ENCODE measurements at regions not wholly inside any gene's neighbourhood (a gene's known extent, or its start where the extent isn't known, plus 50 kb on each side); places are given as distances from the start of the nearest gene placed in this dataset.

- POLR2A ChIA-PET (ENCODE audit: low non-redundant PET): no interaction called here
- TF ChIP-seq EZH2 (IDR thresholded peaks at IDR 0.05; ENCODE audit: borderline replicate concordance, low read depth, low read length, poor library complexity, severe bottlenecking): no peak
- TF ChIP-seq, protein P1, sequence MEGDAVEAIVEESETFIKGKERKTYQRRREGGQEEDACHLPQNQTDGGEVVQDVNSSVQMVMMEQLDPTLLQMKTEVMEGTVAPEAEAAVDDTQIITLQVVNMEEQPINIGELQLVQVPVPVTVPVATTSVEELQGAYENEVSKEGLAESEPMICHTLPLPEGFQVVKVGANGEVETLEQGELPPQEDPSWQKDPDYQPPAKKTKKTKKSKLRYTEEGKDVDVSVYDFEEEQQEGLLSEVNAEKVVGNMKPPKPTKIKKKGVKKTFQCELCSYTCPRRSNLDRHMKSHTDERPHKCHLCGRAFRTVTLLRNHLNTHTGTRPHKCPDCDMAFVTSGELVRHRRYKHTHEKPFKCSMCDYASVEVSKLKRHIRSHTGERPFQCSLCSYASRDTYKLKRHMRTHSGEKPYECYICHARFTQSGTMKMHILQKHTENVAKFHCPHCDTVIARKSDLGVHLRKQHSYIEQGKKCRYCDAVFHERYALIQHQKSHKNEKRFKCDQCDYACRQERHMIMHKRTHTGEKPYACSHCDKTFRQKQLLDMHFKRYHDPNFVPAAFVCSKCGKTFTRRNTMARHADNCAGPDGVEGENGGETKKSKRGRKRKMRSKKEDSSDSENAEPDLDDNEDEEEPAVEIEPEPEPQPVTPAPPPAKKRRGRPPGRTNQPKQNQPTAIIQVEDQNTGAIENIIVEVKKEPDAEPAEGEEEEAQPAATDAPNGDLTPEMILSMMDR (conservative IDR thresholded peaks at IDR 0.05; ENCODE audit: low read depth, low read length): no peak
- no peaks in the 10 kb centered on the region for H3K27me3 ChIP-seq (replicated peaks; ENCODE audit: insufficient read depth, low read depth, low read length, poor library complexity)
- no peaks in the 10 kb centered on the region for H3K4me1 ChIP-seq (ENCODE audit: insufficient read depth, low read length, poor library complexity, severe bottlenecking)
- BruUV-seq (replicated peaks): no TSS peak
- no peak overlapping the region for H3K27ac ChIP-seq (ENCODE audit: low read depth, low read length, poor library complexity, severe bottlenecking)
- peaks cover 5% of the 10 kb centered on the region for H3K9me3 ChIP-seq (ENCODE audit: low read depth, low read length, poor library complexity, severe bottlenecking)
- CTCF ChIA-PET: no interaction called here
- intact Hi-C loops (cut with micrococcal nuclease; ENCODE audit: unreplicated experiment): no loop called here
- no peak overlapping the region for H3K4me3 ChIP-seq (ENCODE audit: low read depth, low read length, poor library complexity, severe bottlenecking)
- DNase-seq (ENCODE audit: low spot score): no peak
- no peaks in the 10 kb centered on the region for H3K36me3 ChIP-seq (ENCODE audit: insufficient read depth, low read length, poor library complexity, severe bottlenecking)
These were observed 75.2 kb upstream of the FBXL7 start for GRCh38 chr5:15424769-15425168.

DNA sequence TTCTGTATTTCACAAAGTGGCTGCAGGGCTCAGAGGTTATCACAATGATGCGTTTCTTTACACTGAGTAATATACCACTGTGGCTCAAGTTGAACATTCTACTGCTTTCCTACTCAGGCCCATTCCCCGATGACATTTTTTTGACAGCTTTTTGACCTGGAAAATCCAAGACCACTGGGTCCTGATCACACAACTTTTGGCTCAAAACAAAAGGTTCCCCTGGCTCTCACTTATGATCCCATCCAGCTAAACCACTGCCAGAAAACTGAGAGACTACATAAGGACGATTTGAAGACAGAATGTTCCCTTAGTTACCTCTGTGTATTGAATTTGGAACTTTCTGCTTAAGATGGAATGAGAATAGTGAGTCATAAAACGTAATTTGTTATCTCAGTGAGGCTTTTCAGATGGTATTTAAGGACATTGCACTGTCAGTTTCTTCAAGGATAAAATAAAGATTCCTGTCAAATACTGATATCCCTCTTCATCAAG lies 78.0 kb upstream of the FBXL7 start:
- H3K27me3 ChIP-seq (replicated peaks; ENCODE audit: insufficient read depth, low read depth, low read length, poor library complexity): no peaks in the 10 kb centered on the region

GRCh38 chr5:15421381-15421780 lies 78.6 kb upstream of the FBXL7 start:
- no peak for TF ChIP-seq EZH2 (IDR thresholded peaks at IDR 0.05; ENCODE audit: borderline replicate concordance, low read depth, low read length, poor library complexity, severe bottlenecking)
- TF ChIP-seq, protein P1 (conservative IDR thresholded peaks at IDR 0.05; ENCODE audit: low read depth, low read length): no peak
- ChIA-PET CTCF (no interaction called here), POLR2A (ENCODE audit: low non-redundant PET) (no interaction called here)
- H3K4me1 ChIP-seq (ENCODE audit: insufficient read depth, low read length, poor library complexity, severe bottlenecking): no peaks in the 10 kb centered on the region
- H3K27me3 ChIP-seq (replicated peaks; ENCODE audit: insufficient read depth, low read depth, low read length, poor library complexity): no peaks in the 10 kb centered on the region
- intact Hi-C loops (cut with micrococcal nuclease; ENCODE audit: unreplicated experiment): no loop called here
- no peaks in the 10 kb centered on the region for H3K36me3 ChIP-seq (ENCODE audit: insufficient read depth, low read length, poor library complexity, severe bottlenecking)
- no TSS peak for BruUV-seq (replicated peaks)
- no peak overlapping the region for H3K4me3 ChIP-seq (ENCODE audit: low read depth, low read length, poor library complexity, severe bottlenecking)
- H3K27ac ChIP-seq (ENCODE audit: low read depth, low read length, poor library complexity, severe bottlenecking): no peak overlapping the region
- H3K9me3 ChIP-seq (ENCODE audit: low read depth, low read length, poor library complexity, severe bottlenecking): no peaks in the 10 kb centered on the region
- DNase-seq (ENCODE audit: low spot score): no peak

More for the DNA sequence above, 78.0 kb upstream of the FBXL7 start:
- TF ChIP-seq, protein P1 (conservative IDR thresholded peaks at IDR 0.05; ENCODE audit: low read depth, low read length): no peak
- TF ChIP-seq EZH2 (IDR thresholded peaks at IDR 0.05; ENCODE audit: borderline replicate concordance, low read depth, low read length, poor library complexity, severe bottlenecking): no peak
- intact Hi-C loops (cut with micrococcal nuclease; ENCODE audit: unreplicated experiment): no loop called here
- no peak overlapping the region for H3K27ac ChIP-seq (ENCODE audit: low read depth, low read length, poor library complexity, severe bottlenecking)
- no peaks in the 10 kb centered on the region for H3K4me1 ChIP-seq (ENCODE audit: insufficient read depth, low read length, poor library complexity, severe bottlenecking)
- ChIA-PET POLR2A (ENCODE audit: low non-redundant PET) (no interaction called here), CTCF (no interaction called here)
- BruUV-seq (replicated peaks): no TSS peak
- no peak for DNase-seq (ENCODE audit: low spot score)
- H3K36me3 ChIP-seq (ENCODE audit: insufficient read depth, low read length, poor library complexity, severe bottlenecking): no peaks in the 10 kb centered on the region
- peaks cover 4% of the 10 kb centered on the region for H3K9me3 ChIP-seq (ENCODE audit: low read depth, low read length, poor library complexity, severe bottlenecking)
- H3K4me3 ChIP-seq (ENCODE audit: low read depth, low read length, poor library complexity, severe bottlenecking): no peak overlapping the region
